ENCODE measurements at regions not wholly inside any gene's neighbourhood (a gene's known extent, or its start where the extent isn't known, plus 50 kb on each side); places are given as distances from the start of the nearest gene placed in this dataset.
A peak's percentile ranks its signal among the peaks of the same experiment; 100 is the strongest.

DNA sequence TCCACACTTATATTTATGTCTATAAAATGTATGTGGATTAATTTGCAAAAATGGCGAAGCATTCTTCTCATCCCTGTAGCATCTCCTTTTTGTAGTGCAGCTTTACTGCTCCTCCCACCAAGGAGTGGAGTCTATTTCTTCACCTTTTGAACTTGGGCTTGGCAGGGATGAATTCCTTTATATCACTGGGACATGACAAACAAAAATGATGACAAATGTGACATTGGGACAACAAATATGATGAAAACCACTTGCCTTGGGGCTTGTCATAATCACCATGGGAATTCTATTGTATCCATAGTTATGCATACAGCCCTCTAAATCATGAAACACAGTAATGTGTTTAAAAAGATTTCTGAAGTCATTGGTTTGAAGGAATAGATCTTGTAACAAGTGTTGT, 155.0 kb downstream of the TNFSF18 start:
- H3K4me3 ChIP-seq (ENCODE audit: low read depth, low read length): no peak overlapping the region
- FAIRE-seq: no peak

DNA sequence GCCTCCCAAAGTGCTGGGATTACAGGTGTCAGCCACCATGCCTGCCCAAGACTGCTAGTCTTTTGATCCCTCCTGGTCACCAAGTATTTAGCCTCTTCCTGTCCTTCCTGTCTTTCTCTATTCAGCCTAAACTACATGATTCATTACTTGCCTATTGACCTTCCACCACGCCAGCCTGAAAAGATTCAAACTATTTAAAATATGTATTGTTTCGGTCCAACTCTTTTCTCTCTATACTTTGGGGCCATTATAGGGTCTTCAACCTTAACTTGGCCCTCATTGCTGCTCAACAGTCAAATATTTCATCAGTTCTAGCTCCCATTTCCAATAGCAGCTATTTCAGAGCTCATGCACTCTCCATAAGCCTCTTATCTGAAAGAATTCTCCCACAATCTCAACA, 153.0 kb downstream of the TNFSF18 start:
- no peaks in the 10 kb centered on the region for H3K36me3 ChIP-seq (ENCODE audit: control insufficient read depth, insufficient read depth, low read length)
- DNase-seq (ENCODE audit: low read depth) (no peak), FAIRE-seq (no peak)
- no peaks in the 10 kb centered on the region for H3K27me3 ChIP-seq (ENCODE audit: control insufficient read depth, insufficient read depth, low read length)
- no peak overlapping the region for H3K4me3 ChIP-seq (ENCODE audit: low read depth, low read length)
- TF ChIP-seq, protein P1, sequence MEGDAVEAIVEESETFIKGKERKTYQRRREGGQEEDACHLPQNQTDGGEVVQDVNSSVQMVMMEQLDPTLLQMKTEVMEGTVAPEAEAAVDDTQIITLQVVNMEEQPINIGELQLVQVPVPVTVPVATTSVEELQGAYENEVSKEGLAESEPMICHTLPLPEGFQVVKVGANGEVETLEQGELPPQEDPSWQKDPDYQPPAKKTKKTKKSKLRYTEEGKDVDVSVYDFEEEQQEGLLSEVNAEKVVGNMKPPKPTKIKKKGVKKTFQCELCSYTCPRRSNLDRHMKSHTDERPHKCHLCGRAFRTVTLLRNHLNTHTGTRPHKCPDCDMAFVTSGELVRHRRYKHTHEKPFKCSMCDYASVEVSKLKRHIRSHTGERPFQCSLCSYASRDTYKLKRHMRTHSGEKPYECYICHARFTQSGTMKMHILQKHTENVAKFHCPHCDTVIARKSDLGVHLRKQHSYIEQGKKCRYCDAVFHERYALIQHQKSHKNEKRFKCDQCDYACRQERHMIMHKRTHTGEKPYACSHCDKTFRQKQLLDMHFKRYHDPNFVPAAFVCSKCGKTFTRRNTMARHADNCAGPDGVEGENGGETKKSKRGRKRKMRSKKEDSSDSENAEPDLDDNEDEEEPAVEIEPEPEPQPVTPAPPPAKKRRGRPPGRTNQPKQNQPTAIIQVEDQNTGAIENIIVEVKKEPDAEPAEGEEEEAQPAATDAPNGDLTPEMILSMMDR (IDR thresholded peaks at IDR 0.05; ENCODE audit: insufficient read depth, low read length, severe bottlenecking): no peak

More for the DNA sequence above, 155.0 kb downstream of the TNFSF18 start:
- no peaks in the 10 kb centered on the region for H3K36me3 ChIP-seq (ENCODE audit: control insufficient read depth, insufficient read depth, low read length)
- DNase-seq (ENCODE audit: low read depth): no peak
- no peaks in the 10 kb centered on the region for H3K27me3 ChIP-seq (ENCODE audit: control insufficient read depth, insufficient read depth, low read length)
- TF ChIP-seq, protein P1 (IDR thresholded peaks at IDR 0.05; ENCODE audit: insufficient read depth, low read length, severe bottlenecking): no peak

DNA sequence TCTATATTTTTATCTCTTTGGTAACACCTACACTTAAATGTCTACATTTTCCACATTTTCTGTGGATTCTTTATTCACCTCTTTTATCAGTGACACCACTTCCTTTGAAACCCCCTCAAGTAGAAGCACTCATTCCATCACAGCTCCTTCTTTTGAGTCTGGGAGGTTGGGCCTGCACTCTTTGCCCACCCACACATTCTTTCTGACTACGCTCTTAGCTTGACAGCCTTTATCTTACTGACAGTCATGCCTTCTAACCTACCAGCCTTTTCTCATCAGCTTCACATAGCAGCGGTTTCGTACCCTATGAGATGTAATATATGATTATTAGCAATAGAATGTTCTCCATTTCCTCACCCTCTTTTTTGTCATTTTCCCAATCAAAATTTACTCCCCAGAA, 151.9 kb downstream of the TNFSF18 start:
- Histone ChIP-seq H3K4me3 (ENCODE audit: low read depth, low read length) (no peak overlapping the region), H3K36me3 (ENCODE audit: control insufficient read depth, insufficient read depth, low read length) (no peaks in the 10 kb centered on the region), H3K27me3 (ENCODE audit: control insufficient read depth, insufficient read depth, low read length) (no peaks in the 10 kb centered on the region)
- DNase-seq (ENCODE audit: low read depth) (no peak), FAIRE-seq (no peak)
- TF ChIP-seq, protein P1 (IDR thresholded peaks at IDR 0.05; ENCODE audit: insufficient read depth, low read length, severe bottlenecking): no peak

DNA sequence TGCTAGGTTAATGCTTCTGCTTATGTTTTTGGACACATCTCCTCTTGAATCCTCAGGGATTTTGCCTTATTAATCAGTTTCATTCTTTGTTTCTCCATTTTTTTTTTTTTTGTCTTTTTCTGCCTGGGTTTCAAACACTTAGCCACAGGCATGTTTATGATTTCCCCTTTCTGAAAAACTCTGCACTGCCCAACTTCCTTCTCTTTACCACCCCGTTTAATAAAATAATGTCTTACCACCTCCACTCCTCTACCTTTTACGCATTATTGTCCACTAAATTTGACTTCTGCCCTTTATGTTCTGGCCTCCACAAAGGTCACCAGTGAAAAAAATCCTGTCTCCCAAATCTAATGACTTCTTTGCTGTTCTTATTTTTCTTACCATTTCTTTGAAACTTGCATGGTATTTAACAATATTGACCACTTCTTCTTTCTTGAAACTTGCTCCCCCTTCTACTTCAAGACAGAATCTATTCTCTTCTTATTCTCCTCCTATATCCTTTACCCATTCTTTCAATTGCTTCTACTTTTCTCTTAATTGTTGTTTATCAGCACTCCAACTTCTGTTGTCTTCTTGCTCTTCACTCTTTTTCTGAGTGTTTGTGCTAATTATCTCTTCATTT, 150.3 kb downstream of the TNFSF18 start:
- FAIRE-seq (no peak), DNase-seq (ENCODE audit: low read depth) (no peak)
- no peaks in the 10 kb centered on the region for H3K36me3 ChIP-seq (ENCODE audit: control insufficient read depth, insufficient read depth, low read length)
- H3K27me3 ChIP-seq (ENCODE audit: control insufficient read depth, insufficient read depth, low read length): no peaks in the 10 kb centered on the region
- TF ChIP-seq, protein P1 (IDR thresholded peaks at IDR 0.05; ENCODE audit: insufficient read depth, low read length, severe bottlenecking): no peak
- no peak overlapping the region for H3K4me3 ChIP-seq (ENCODE audit: low read depth, low read length)

DNA sequence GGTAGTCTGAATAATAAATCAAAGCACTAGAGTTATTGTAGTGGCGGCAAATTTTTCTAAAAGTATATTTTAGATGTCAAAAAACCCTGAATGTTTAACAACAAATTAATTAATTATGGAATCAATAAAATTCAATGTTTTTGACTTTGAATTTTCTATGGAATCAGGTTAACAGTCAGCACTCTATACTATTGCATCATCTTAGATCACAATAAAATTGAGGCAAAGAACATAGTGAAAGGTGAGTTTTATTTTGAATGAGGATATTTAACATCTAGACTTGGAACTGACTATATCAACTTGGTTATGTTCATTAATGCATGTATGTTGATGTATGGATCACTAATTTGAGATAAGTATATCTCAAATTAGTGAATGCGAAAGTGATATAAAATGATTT, 148.5 kb downstream of the TNFSF18 start:
- DNase-seq (ENCODE audit: low read depth): no peak
- TF ChIP-seq, protein P1 (IDR thresholded peaks at IDR 0.05; ENCODE audit: insufficient read depth, low read length, severe bottlenecking): no peak
- no peak for FAIRE-seq
- Histone ChIP-seq H3K36me3 (ENCODE audit: control insufficient read depth, insufficient read depth, low read length) (no peaks in the 10 kb centered on the region), H3K4me3 (ENCODE audit: low read depth, low read length) (no peak overlapping the region), H3K27me3 (ENCODE audit: control insufficient read depth, insufficient read depth, low read length) (no peaks in the 10 kb centered on the region)

DNA sequence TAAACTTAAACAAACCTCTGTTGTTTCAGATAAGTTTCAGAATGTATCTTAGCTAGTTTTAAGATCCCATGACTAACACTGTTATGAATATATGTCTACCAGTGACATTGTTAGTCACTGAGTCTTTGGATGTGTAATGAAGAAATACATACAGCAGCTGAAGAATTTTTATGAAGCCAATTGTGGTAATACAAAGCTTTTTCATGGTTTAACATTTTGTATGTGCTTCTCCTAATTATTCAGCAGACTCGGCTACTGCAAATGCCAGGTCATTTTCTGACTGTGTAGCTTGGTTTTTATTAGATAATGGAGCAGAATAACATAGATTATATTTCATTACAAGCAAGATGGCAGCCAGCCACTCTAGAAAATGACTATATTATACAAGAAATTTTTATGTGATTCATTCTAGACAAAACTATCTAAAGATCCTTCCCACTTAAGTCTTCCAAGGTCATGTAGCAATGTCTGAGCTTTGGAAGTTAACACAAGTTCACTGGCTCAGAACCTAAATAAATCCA, 147.8 kb downstream of the TNFSF18 start:
- H3K27me3 ChIP-seq (ENCODE audit: control insufficient read depth, insufficient read depth, low read length): no peaks in the 10 kb centered on the region
- DNase-seq (ENCODE audit: low read depth): peak; percentile 83
- H3K36me3 ChIP-seq (ENCODE audit: control insufficient read depth, insufficient read depth, low read length): no peaks in the 10 kb centered on the region
- FAIRE-seq: no peak
- no peak overlapping the region for H3K4me3 ChIP-seq (ENCODE audit: low read depth, low read length)
- TF ChIP-seq, protein P1 (IDR thresholded peaks at IDR 0.05; ENCODE audit: insufficient read depth, low read length, severe bottlenecking): no peak

Measured in bronchial epithelial cell (primary cell).